ENCODE measurements at regions not wholly inside any gene's neighbourhood (a gene's known extent, or its start where the extent isn't known, plus 50 kb on each side); places are given as distances from the start of the nearest gene placed in this dataset.
"Not testable (repeated sequence)": the region's sequence is repeated elsewhere in the genome, so short reads cannot be mapped to it uniquely, and the experiment has no call there.

GRCh38 chr10:22832851-22833250 lies 95.0 kb upstream of the ARMC3 start:
- H3K36me3 ChIP-seq, result no peaks in the 10 kb centered on the region
- no peak overlapping the region for H3K4me3 ChIP-seq (ENCODE audit: low read depth, low read length)
- H3K4me1 ChIP-seq, result no peaks in the 10 kb centered on the region; the same call in 1 of the 2 replicates
- no peak for DNase-seq
- TF ChIP-seq, protein P1, sequence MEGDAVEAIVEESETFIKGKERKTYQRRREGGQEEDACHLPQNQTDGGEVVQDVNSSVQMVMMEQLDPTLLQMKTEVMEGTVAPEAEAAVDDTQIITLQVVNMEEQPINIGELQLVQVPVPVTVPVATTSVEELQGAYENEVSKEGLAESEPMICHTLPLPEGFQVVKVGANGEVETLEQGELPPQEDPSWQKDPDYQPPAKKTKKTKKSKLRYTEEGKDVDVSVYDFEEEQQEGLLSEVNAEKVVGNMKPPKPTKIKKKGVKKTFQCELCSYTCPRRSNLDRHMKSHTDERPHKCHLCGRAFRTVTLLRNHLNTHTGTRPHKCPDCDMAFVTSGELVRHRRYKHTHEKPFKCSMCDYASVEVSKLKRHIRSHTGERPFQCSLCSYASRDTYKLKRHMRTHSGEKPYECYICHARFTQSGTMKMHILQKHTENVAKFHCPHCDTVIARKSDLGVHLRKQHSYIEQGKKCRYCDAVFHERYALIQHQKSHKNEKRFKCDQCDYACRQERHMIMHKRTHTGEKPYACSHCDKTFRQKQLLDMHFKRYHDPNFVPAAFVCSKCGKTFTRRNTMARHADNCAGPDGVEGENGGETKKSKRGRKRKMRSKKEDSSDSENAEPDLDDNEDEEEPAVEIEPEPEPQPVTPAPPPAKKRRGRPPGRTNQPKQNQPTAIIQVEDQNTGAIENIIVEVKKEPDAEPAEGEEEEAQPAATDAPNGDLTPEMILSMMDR (IDR thresholded peaks at IDR 0.05; ENCODE audit: low read depth, low read length), result no peak
- H3K27me3 ChIP-seq, result no peaks in the 10 kb centered on the region
- H3K9me3 ChIP-seq, result no peaks in the 10 kb centered on the region

DNA sequence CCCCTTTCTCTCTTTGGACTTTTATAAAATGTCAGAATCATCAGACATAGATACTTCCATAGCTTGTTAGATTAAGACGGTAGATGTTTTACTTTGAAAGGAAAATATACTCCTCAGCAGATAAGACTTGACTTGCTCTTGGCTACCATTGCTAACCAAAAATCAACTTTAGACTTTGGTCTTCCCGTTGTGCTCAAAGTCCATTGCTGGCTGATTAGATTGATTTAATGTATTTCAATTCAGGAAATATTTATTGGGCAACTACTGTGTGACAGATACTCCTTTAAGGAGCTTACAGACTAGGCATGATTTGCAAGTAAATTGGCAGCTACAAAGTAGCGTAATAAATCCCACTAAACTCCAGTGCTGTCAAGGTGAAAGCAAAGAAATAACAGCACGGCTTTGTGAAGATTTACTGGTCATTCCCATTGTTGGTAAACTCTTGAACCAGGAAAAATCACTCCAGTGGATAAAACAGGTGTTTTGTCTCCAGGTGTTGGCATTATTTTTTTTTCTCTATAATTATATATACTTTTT lies 95.7 kb upstream of the ARMC3 start:
- Histone ChIP-seq H3K4me1 (no peaks in the 10 kb centered on the region), H3K27me3 (no peaks in the 10 kb centered on the region), H3K4me3 (ENCODE audit: low read depth, low read length) (no peak overlapping the region), H3K9me3 (no peaks in the 10 kb centered on the region), H3K36me3 (no peaks in the 10 kb centered on the region)
- DNase-seq, result no peak
- TF ChIP-seq, protein P1 (IDR thresholded peaks at IDR 0.05; ENCODE audit: low read depth, low read length), result no peak

DNA sequence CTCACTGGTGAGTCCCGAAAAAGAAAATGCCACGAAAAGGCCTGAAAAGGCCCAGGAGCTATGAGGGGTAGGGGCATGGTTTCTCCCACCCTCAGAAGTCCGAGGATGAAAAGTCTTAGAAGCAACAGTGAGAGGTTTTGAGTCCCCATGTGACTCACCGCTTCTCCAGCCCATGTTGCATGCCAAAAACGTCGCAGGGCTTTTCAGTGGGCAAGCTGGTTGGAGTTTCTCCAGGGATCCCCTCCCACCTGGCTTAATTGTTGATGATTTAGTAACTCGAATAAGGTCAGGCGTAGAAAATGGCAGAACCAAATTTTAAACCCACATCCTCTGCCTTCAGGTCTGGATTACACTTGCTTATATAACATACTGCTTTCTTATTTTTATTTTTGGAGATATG lies 96.3 kb upstream of the ARMC3 start:
- no peaks in the 10 kb centered on the region for H3K9me3 ChIP-seq
- H3K4me1 ChIP-seq, result no peaks in the 10 kb centered on the region
- H3K4me3 ChIP-seq (ENCODE audit: low read depth, low read length), result no peak overlapping the region
- no peak for DNase-seq
- no peaks in the 10 kb centered on the region for H3K27me3 ChIP-seq
- TF ChIP-seq, protein P1 (IDR thresholded peaks at IDR 0.05; ENCODE audit: low read depth, low read length), result no peak
- H3K36me3 ChIP-seq, result no peaks in the 10 kb centered on the region

DNA sequence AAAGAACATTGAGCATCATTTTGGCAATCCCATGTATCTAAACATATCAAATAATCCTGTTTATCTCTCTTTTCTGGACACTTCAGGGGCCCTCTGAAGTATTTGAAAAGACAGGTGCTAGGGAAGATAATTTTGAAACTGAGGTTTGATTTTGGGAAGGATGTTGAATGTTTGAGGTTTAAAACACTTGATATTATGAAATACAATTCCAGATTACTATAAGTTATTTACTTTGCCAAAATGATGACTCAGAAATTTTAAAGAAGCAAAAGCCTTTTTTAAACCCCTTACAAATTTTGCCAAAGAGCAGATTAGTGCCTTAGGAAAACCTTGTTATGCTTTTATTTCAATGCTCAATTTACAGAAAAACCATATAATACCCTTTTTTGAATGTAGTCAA lies 99.1 kb upstream of the ARMC3 start:
- H3K27me3 ChIP-seq, H3K36me3 ChIP-seq: not testable (repeated sequence)

DNA sequence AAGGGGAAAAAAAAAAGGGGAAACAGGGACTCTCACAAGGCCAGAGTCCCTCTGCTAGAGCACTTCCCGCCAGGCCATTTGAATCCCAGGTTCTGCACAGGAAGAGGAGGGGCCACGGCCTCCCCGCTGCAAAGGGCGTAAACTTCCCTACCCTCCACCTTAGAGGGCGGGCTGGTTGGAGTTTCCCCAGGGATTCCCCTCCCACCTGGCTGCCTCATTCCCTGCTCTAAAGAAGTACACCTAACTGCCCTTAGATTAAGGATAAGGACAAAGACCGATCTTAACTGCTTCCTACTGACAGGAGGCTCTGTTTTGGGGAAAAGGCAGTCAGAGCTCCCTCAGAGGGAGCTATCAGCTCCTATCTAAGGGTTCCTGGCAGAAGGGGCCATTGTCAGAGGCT lies 102.0 kb upstream of the ARMC3 start:
- TF ChIP-seq, protein P1 (IDR thresholded peaks at IDR 0.05; ENCODE audit: low read depth, low read length), result no peak
- H3K4me1 ChIP-seq, result peaks cover 3% of the 10 kb centered on the region
- H3K4me3 ChIP-seq (ENCODE audit: low read depth, low read length), result no peak overlapping the region
- H3K9me3 ChIP-seq, result no peaks in the 10 kb centered on the region
- H3K27me3 ChIP-seq, result no peaks in the 10 kb centered on the region
- no peaks in the 10 kb centered on the region for H3K36me3 ChIP-seq
- DNase-seq, result peak; percentile 31

More for the DNA sequence above, 99.1 kb upstream of the ARMC3 start:
- H3K9me3 ChIP-seq; H3K4me3 ChIP-seq (ENCODE audit: low read depth, low read length); H3K4me1 ChIP-seq; DNase-seq: not testable (repeated sequence)

DNA sequence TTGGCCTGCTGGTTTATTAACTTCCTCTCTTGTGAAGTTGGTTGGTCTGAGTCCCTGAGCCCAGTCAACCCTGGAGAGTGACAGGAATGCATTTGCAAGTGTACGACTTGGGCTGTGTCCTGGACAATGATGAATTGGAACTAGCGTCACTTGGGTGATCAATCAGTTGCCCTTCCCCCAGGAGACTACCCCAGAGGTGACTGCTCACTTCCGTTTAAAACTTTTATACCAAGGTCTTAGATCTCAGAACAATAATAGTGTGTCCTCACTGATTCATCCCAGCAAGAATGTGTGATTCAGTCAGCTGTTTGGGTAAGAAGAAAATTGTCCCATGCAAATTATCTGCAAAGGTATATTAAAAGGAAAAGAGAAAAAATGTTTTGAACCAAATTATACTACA lies 102.9 kb upstream of the ARMC3 start:
- no peak overlapping the region for H3K4me3 ChIP-seq (ENCODE audit: low read depth, low read length)
- TF ChIP-seq, protein P1 (IDR thresholded peaks at IDR 0.05; ENCODE audit: low read depth, low read length), result no peak
- DNase-seq, result no peak

DNA sequence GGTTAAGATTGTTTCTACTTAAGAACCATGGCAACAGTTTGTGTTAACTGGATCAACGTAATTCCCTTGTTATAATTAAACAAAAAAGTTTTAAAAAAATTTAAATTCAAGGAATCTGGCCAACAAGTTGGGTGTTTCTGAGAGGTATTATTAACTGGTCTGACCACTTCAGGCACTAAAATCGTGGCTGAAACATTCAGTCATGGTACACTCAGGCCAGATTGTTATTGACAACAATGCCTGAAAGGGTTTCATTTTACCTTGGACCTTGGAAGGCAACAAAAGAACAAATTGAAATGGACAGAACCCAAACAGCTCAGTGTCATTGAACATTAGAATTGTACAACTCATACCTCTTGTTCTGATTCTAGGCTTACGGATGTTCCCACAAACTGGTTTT lies 103.3 kb upstream of the ARMC3 start:
- H3K27me3 ChIP-seq, result no peaks in the 10 kb centered on the region
- H3K36me3 ChIP-seq, result no peaks in the 10 kb centered on the region
- peaks cover 3% of the 10 kb centered on the region for H3K4me1 ChIP-seq
- no peak overlapping the region for H3K4me3 ChIP-seq (ENCODE audit: low read depth, low read length)
- no peaks in the 10 kb centered on the region for H3K9me3 ChIP-seq
- DNase-seq, result no peak
- TF ChIP-seq, protein P1 (IDR thresholded peaks at IDR 0.05; ENCODE audit: low read depth, low read length), result no peak

More for the DNA sequence above, 102.9 kb upstream of the ARMC3 start:
- Histone ChIP-seq H3K9me3 (no peaks in the 10 kb centered on the region), H3K36me3 (no peaks in the 10 kb centered on the region), H3K27me3 (no peaks in the 10 kb centered on the region), H3K4me1 (peaks cover 3% of the 10 kb centered on the region)
